AG09309 (cell line): ENCODE measurements at regions not wholly inside any gene's neighbourhood (a gene's known extent, or its start where the extent isn't known, plus 50 kb on each side); places are given as distances from the start of the nearest gene placed in this dataset.
"Not testable (repeated sequence)": the region's sequence is repeated elsewhere in the genome, so short reads cannot be mapped to it uniquely, and the experiment has no call there.

Experiments used
- DNase-seq: peaks from one replicate; pipeline ENCODE4 v3.0.0-alpha.2; 2010; ENCODE audit warnings: low read depth
- H3K4me3 ChIP-seq: 2 replicates; pipeline ENCODE4 v1.5.1; 2011; ENCODE audit warnings: mild to moderate bottlenecking, low read depth, low read length, moderate library complexity; ENCODE audit not compliant: control insufficient read depth

GRCh38 chr1:144045751-144046546 lies 74.2 kb upstream of the FAM72C start:
- DNase-seq, H3K4me3 ChIP-seq: not testable (repeated sequence)

- H3K4me3 ChIP-seq, DNase-seq: not testable (repeated sequence)
These were observed 70.5 kb upstream of the FAM72C start for GRCh38 chr1:144042251-144042650.

- H3K4me3 ChIP-seq, DNase-seq: not testable (repeated sequence)
These were observed 68.5 kb upstream of the FAM72C start for GRCh38 chr1:144040293-144040692.

- H3K4me3 ChIP-seq = not testable (repeated sequence)
These were observed 62.3 kb upstream of the FAM72C start for GRCh38 chr1:144034045-144034444.

GRCh38 chr1:144031550-144031949 lies 59.8 kb upstream of the FAM72C start:
- not testable (repeated sequence) for H3K4me3 ChIP-seq, DNase-seq

More at GRCh38 chr1:144034045-144034444, 62.3 kb upstream of the FAM72C start:
- DNase-seq = not testable (repeated sequence)

GRCh38 chr1:144026022-144026421 lies 54.2 kb upstream of the FAM72C start:
- H3K4me3 ChIP-seq, DNase-seq: not testable (repeated sequence)

GRCh38 chr1:144021690-144022384 lies 50.1 kb upstream of the FAM72C start:
- H3K4me3 ChIP-seq, DNase-seq: not testable (repeated sequence)
